GM20000 (cell line): ENCODE measurements at regions not wholly inside any gene's neighbourhood (a gene's known extent, or its start where the extent isn't known, plus 50 kb on each side); places are given as distances from the start of the nearest gene placed in this dataset.

Source experiments
- DNase-seq: peaks from one replicate; pipeline ENCODE4 v3.0.0; 2012; ENCODE audit warnings: low spot score
- TF ChIP-seq, protein P1 (sequence below): IDR thresholded peaks from 2 replicates; pipeline ENCODE4 v1.5.1; 2012; ENCODE audit warnings: mild to moderate bottlenecking, control low read depth; ENCODE audit errors: extremely low read depth, missing control alignments

DNA sequence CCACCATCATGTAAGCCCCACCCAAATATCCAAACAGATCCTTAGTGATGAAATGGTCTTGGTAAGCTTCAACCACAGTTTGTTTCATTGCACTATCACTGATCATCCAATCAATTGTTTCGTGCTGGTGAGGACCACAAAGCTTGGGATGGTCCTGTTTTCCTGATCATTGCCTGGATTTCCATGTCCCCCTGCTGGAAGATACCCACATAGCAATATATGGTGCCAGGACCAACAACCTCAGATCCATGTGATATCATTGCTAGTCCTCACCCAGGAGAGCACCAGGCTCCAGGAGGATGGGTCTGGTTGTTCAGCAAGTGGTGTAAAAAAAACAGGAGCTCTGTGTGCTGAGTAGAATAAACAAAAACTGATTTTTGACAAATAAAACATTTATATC lies 206.5 kb upstream of the SH3BP4 start:
- TF ChIP-seq, protein P1, sequence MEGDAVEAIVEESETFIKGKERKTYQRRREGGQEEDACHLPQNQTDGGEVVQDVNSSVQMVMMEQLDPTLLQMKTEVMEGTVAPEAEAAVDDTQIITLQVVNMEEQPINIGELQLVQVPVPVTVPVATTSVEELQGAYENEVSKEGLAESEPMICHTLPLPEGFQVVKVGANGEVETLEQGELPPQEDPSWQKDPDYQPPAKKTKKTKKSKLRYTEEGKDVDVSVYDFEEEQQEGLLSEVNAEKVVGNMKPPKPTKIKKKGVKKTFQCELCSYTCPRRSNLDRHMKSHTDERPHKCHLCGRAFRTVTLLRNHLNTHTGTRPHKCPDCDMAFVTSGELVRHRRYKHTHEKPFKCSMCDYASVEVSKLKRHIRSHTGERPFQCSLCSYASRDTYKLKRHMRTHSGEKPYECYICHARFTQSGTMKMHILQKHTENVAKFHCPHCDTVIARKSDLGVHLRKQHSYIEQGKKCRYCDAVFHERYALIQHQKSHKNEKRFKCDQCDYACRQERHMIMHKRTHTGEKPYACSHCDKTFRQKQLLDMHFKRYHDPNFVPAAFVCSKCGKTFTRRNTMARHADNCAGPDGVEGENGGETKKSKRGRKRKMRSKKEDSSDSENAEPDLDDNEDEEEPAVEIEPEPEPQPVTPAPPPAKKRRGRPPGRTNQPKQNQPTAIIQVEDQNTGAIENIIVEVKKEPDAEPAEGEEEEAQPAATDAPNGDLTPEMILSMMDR: no peak
- DNase-seq: no peak

DNA sequence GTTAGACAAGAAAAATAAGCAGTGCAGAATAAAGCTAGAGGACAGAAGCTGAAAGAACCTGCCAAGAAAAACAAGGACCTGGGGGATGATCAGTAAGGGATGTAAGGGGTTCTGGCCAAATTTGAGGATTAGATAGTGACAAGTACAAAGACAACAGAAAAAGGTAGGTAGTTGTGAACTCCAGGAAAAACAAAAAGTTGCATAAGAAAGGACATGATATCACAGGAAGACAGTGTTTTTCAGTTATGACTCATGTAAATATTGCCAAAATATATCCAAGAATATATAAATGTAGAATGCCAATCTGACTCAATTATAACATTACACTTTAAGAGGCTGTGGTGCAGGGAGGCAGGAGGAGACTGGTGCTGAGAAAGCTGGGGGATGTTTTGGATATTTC lies 209.8 kb upstream of the SH3BP4 start:
- DNase-seq: no peak
- TF ChIP-seq, protein P1: no peak

DNA sequence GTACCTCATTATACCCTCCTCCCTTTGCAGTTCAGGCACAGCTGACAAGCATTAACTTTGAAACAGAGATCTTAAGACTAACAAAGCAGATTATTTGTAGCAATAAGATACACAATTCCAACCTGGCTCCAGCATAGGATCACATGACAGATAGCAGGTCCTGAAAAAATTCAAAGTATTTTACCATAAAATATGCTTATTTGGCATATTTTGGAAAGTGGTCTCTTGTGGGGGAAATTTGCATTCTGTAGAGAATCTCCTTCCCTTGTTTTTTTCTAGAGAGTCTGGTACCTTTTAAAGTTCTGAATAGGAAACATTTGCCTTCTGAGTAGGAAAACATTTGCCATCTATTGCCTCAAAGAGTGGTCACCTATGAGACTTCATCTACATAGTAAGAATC lies 212.8 kb upstream of the SH3BP4 start:
- no peak for DNase-seq
- TF ChIP-seq, protein P1: no peak

DNA sequence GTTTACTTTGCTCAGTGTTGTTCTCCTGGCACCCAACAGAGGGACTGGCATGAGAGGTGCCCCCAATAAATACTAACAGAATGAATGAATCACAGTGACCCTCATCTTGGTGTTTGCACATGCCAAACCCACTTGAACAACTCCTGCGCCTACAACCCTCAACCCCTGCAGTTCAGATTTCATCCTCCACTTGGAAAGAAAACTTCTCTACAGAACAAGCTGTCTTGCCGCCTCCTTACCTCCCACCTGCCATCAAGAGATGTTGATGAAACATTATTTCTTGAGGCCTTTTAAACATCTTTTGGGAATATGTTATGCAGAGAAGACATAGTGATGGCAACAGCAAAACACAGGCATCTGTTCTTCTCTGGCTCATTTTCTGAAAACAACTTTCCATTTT lies 216.0 kb upstream of the SH3BP4 start:
- TF ChIP-seq, protein P1: no peak
- no peak for DNase-seq

DNA sequence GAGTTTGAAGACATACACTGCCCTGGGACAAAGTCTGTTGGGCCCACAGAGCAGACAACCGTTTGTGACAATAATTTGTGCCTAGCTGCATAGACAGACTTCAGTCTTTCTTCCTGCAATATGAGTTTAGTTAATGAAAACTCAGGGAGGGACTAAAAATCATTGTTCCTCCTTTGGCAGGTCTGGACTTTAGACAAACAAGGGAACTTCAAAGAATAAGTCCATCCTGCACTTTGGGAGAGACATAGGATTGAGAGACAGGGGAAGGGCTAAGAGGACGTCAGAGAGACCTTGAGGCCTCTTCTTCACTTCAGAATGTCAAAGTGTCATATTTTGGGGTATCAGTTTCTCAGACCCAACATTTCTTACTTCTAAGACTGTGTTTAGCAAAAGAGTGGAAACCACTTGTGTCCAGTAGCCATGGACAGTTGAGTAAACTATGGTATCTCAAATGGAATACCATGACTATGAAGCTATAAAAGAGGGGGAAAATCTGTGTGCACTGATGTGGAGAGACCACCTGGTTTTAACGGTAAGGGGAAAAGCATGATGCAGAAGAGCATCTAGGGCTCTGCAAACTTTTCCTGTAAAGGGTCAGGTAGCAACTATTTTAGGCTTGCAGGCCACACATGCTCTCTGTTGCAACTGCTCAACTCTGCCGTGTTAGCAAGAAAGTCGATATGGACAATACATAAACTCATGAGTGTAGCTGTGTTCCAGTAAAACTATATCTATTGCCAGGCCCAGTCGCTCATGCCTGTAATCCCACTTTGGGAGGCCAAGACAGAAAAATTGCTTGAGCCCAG lies 217.8 kb upstream of the SH3BP4 start:
- TF ChIP-seq, protein P1: no peak
- no peak for DNase-seq

DNA sequence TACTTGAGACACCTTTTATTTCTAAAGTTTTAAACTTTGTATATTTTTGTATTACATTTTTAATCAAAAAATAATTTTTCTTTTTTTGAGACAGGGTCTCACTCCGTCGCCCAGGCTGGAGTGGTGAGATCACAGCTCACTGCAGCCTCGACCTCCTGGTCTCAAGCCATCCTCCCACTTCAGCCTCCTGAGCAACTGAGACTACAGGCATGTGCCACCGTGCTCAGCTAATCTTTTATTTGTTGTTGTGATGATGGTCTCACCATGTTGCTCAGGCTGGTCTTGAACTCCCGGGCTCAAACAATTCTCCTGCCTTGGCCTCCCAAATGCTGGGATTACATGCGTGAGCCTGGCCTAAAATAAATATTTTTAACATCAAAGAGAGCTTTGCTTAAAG lies 218.7 kb upstream of the SH3BP4 start:
- no peak for DNase-seq
- TF ChIP-seq, protein P1: no peak

DNA sequence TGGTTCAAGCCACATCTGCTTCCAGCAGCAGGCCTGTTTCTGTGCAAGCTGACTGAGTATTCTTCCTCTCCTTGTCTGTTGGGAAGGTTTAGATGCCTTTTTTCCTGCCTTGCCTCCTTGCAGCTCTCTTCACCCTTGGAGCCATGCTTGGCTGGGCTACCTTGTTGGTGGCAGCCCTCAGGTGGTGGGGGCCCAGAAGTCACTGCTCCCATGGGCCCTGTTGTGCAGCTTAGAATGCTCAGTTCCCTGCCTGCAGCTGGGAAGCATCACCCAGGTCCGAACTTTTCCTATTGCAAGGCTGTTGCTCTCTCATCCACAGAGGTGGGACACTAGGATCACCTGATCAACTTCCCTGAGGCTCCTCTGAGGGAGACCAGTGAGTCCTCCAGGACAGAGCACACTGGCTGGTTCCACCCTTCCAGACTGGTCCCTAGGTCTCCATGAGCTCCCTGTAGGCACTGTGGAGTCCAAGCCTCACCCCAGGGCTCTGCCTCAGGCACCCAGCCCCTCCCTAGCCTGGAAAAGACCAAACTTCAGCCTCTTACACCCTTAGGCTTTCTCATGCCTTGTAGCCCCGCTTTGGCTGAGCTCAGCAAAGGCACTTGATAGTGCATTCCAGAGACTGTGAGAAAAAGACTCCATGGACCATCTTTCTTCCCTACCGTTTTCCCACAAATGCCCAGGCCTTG lies 219.3 kb upstream of the SH3BP4 start:
- TF ChIP-seq, protein P1: no peak
- no peak for DNase-seq
